ENCODE measurements at regions not wholly inside any gene's neighbourhood (a gene's known extent, or its start where the extent isn't known, plus 50 kb on each side); places are given as distances from the start of the nearest gene placed in this dataset.

DNA sequence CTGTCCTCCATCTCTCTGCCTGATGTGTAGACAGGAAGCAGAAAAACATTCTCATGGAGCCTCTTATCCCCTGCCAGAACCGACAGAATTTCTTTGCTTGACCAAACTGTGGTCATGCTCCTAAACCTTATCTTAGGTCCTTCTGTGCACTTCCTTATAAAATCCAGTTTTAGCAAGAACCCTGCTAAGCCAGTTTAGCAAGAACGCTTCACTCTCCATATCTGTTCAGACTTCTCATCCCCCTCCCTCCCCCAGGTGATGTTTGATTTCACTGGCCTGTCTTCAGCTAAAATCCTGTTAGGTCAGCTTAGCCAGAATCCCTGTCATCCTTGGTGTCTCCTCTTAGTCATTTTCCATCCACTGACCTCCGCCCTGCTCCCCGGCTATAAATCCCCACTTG lies 1130.9 kb upstream of the PRKX start:
- DNase-seq: no peak

DNA sequence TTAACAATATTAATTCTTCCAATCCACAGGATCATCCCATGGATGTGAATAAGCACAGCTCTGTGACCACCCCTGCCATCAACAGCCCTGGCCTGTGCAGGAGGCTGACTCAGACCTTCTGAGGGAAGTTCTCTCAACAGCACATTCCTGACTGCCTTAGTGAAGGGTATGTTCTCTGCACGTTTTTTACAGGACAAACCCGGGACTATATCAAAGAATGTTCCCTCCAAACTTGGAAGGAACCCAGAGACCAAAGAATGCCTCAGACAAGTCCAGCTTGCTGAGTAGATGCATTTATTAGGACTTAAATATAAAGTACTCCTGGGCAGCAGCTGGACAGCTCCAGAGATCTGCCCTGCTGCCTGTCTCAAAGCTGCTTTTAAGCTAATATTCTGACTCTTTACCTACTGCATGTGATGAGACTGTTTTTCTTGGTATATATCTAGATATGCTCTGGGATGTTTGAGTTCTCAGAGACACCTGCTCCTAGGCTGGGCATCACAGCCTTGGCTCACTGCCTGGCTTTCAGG lies 1127.8 kb upstream of the PRKX start:
- no peak for DNase-seq

DNA sequence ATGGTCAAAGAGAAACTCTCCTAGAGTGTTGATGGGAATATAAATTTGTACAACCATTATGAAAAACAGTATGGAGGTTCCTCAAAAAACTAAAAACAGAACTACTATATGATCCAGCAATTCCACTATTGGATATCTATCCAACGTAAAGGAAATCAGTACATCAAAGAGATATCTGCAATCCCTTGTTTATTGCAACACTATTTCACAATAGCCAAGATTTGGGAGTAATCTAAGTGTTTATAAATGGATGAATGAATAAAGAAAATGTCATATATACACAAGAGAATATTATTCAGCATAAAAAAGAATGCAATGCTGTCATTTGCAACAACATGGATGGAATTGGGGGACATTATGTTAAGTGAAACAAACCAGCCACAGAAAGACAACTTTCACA lies 1118.1 kb upstream of the PRKX start:
- DNase-seq: no peak

DNA sequence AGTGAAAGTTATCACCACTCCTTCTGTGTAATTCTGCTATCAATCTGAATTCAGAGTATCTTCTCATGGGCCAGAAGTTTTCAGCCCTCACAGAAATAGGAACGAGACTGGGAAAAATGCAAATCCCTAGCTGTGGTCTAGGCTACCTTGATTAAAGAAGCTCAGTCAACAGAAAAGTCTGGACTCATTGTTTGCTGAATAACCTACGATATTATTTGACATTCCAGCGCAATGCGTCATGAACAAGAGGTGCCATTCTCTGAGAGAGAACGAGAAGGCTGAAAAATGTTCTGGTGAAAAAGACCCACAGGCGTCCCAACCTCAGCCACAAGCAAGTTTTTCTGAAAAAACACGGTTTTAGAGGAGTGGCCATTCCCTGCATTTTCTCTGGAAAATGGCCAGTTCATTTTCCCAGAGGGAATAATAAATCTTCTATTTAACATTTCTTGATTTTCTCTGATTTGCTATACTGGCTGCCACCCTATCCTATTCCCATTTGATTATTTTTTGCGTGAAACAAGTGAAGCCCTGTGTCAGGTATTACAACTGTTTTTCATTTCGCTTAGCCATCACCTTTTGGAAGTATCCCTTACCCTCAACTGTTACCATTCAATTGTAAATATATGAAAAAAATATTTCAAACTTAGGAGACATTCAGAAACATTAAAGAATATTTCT lies 1117.6 kb upstream of the PRKX start:
- DNase-seq: no peak

DNA sequence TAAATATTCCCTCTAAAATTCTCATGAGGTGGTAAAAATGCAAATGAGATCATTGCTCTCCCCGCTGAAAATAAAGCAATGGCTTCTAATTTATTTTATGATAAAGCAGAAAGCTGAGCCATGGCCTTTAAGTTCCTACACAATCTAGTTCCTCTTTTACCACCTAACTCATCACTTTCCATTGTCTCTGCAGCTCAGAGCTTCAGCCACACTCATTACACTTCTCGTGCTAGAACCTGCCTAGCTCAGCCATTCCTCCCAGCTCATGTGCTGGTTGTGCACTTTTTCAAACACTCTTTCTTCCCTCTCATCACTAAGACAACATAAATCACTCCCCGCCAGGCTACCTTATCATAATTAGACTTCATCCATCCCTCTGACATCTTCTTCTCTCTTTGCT lies 1112.1 kb upstream of the PRKX start:
- no peak for DNase-seq

DNA sequence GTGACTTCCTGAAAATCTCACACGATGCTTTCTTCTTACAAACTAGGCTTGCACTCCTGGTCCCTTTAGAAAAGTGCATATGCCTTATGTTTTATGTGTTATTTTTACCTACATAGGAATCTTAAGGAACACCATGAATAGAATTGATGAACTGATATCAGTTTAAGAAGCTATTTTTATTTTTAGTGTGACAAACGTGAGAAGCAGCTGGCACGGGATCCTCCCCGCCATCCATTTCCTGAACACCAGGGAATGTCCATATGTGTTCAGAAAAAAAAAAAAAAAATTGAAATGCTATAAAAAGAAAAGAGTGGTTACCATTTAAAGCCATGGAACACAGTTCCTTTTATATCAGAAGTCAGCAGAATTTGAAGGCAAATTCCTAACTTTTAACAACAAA lies 1096.1 kb upstream of the PRKX start:
- no peak for DNase-seq

DNA sequence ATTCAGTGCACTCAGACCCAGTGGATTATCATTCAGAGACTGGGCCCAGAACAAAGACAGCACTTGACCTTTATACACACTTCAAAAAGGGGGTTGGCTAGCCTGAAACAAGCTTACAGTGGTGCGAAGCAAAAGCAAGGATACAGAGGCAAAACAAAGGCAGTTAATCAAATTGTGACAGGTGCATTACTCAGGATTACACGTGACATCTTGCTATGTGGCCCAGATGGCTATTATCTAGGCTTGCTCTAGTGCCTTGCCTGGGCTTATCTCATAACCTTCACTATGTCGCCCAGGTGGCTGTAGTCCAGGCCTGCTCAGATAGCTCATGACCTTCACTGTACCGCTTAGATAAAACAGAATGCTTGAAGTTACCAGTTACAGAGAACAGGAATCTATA lies 1092.1 kb upstream of the PRKX start:
- no peak for DNase-seq

DNA sequence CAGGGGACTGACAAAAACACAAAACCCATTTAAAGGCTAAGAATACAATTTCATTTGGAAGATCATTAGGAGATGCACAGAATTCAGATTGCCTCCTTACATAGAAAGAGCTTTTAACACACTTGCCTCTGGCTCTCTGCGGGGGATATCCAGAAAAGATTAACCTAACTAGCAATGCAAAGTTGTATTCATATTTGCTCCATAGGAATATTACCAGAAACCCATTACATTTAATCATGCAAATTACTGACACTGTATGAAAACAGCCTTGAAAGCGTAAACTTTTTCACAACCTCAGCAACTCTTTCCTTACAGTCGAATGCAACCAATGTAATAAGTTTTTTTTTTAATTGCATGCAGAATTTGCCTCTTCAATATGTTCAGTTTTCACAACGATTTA lies 1087.3 kb upstream of the PRKX start:
- DNase-seq: no peak

DNA sequence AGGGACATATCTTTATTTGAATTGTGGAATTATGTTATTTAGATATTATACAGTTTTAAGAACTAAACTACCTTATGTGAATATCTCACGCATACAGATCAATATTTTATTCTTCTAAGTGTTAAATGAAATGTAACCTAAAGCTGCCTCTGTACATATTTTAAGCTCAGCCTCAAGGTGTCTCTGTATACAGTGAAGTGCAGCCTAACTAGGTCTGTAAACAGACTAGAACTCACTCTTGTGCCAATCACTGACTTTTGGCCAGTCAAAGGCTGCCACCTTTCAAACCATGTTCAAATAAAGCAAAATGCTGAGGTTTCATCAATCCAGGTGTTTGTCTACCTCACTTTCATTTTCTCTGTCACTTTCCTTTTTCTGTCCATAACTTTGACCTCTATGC lies 1074.5 kb upstream of the PRKX start:
- DNase-seq: no peak

DNA sequence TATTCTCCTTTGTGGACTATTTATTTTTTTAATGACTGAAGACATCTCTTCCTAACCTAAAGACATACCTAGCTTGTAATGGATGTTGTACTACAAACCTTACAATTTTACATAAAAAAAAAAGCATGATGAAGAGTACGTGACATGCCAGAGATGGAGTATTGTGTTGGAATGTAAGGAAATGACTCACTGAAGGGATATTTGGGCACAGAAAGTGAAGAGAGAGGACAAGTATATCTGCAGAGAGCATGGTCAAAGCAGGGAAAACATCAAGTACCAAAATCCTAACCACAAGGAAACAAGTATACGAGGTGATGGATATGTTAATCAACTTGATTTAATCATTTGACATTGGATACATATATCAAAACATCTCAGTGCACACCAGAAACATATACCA lies 1051.4 kb upstream of the PRKX start:
- peak; percentile 72 for DNase-seq

DNA sequence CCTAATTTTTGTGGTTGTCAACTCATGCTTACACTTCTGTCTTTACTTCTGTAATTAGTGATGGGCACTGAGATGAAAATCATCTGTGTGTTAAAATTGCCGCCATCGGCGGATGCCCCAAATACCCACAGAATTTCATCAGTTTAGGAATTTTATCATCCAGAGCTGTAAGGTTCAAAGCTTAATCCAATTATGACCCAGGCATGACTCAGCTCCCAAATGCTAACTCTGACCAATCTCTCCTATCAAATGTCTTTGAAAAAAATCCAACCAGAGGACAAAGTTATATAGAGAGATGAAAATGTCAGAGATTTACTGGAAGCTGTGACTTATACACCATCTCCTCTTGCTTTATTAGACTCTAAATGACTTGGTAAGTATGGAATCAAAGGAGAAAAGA lies 1048.7 kb upstream of the PRKX start:
- peak; percentile 21 for DNase-seq

DNA sequence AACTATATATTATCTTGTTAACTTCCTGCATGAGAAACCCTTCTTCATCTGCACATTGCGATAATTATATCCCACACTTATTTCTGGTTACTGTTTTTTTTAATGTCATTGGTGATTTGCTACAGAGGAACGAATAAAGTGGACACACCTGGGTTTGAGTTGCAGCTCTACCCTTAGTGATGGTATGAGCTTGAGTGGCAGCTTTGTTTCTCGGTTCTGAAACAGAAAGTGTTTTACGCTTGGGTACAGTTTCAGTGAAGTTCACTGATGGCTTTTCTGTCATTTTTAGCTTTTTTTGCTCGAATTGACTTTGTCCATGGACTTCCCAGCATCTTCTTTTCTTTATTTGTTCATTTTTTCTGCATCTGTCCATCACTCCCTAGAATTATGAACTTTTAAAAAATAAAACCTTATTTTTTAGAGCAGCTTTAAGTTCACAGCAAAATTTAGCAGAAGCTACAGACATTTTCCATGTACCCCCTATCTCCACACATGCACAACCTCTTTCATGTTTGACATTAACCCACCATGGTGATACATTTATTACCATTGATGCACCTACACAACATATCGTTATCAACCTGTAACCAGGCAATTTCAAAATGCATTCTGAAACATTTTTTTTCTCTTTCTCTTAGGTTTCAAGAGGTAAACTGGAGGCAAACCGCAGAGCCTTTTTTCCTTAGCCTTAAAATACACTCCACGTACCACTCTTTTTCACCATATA lies 1041.6 kb upstream of the PRKX start:
- no peak for DNase-seq

DNA sequence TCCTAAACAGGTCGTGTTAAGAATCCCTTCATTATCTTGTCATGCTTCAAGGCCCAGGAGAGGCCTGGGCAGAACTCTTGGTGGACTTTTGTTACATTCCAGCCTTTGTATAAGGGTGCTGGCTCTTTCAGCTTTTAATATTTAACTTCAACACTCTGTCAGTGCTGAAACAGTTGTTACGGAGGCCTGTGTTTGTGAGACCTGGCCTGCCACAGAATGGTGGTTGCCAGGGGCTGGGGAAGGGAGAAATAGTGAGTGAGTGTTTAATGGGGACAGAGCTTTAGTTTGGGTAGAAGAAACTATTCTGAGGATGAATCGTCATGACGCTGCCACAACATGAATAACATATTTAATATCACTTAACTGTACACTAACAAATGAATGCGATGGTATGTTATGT lies 1027.6 kb upstream of the PRKX start:
- no peak for DNase-seq

DNA sequence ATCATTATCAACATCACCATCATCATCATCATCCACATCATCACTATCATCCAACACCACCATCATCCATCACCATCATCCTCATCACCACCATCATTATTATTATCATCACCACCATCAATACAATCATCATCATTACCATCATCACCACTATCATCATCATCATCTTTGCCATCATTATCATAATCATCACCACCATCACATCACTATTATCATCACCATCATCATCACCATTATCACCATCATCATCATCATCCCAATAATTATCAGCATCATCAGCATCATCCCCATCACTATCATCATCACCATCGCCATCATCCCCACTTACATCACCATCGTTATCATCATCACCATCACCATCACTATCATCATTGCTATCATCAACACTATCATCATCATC lies 1021.9 kb upstream of the PRKX start:
- no peak for DNase-seq

DNA sequence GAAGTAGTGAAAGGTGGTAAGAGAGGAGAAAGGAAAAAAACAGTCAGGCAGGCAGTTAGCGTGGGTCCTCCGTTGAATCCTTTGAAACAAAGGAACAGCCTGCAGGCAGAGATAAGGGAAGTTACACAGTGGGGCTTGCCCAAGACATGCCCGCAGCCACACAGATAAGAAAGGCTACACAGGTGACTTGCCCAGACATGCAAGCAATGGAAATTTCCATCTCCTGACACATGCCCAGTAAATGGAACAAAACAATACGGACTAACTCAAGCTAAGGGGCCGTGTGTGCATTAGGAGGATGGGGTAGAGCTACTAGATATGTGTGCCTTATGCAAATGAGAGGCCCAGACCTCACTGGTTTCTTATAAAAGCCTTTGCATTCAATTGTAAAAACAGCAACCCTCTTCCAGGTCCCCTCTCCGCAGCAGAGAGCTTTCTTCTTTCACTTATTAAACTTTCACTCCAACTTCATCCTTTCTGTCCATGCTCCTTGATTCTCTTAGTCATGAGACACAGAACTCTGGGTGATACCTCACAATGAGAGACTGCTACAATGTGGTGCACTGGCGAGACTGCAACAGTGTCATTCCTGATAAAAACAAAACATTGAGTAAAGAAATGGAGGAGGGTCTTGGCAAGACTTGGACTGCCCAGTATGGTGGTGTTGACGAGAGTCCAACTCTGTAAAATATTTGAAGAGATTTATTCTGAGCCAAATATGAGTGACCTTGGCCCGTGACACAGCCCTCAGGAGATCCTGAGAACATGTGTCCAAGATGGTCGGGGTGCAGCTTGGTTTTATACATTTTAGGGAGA lies 997.4 kb upstream of the PRKX start:
- no peak for DNase-seq

DNA sequence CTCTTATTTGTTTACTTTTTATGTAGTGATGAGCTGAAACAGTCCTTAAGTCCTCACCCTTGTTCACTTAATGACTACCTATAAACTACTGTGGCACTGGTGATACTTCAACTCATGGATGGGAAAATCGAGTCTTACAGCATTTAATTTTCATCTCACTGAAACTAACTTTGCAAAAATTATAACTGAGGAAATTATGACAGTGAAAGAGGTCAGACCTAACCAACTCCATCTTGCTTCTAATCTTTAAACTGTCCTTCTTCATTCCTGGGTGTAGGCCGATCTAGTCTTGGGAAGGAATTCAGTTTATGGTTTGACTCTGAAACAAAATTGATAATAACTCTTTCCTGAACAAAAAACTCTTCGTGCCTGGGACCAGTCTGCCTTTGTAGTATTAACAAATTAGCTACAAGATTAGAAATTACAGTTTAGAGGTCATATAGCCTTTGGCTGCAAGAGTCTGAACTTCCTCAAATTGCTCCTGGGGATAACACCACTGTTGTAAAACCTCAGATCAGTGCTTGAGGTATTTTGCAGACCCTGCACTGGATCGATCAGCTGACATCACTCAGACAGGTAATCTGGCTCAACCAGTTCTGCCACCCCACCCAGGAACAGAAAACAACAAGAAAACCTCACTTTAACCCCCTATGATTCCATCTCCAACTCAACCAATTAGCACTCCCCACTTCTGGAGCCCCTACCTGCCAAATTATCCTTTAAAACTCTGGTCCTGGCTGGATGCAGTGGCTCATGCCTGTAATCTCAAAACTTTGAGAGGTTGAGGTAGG lies 995.7 kb upstream of the PRKX start:
- no peak for DNase-seq

DNA sequence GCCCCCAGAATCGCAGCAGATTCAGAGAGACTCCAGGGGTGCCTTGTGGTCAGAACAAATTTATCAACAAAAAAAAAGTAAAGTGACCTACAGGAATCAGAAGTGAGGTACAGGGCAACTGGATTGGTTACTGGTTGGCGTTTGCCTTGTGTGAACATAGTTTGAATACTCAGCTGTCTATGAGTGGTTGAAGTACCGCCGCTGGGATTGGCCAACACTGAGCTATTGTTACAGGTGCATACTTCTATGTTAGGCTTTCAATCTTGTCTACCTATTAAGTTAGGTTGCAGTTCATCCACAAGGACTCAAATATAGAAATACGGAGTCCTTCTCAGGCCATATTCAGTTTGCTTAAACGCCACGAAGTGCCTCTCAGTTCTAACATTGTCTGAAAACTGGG lies 993.5 kb upstream of the PRKX start:
- DNase-seq: no peak

DNA sequence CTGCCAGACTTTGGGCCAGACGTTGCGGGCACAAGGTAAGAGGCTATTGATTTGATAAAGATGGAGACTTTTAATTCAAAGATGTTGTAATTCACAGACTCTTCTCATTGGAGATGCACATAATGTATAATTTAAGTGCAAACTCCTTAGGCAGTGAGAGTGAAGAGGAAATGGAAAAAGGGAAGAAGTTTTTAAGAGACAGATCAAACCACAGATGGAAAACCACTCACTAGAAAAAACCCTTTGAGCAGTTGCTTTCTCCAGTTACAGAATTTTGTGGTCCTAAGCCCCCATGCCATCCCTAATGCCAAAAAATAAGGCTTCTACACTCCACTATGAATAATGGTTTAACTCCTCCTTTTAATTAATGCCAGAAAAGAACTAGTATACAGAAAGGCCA lies 977.1 kb upstream of the PRKX start:
- DNase-seq: no peak

DNA sequence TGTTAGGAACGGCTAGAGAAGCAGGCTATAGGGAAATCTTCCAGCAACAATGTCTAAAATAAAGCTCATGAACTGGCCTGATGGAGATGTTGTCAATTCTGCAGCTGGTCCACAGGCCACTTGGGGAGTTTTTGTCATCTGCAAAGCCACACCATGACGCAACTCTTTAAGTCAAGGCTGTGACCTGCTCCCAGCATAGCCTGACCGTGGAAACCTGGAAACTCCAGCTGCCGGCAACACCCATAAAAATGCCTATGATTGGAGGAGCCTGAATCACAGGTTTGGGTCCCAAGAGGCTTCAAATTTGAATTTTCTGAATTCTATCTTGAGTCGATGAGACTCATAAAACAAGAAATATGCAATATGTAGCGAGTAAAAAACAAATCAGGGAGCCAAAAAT lies 969.2 kb upstream of the PRKX start:
- DNase-seq: no peak

DNA sequence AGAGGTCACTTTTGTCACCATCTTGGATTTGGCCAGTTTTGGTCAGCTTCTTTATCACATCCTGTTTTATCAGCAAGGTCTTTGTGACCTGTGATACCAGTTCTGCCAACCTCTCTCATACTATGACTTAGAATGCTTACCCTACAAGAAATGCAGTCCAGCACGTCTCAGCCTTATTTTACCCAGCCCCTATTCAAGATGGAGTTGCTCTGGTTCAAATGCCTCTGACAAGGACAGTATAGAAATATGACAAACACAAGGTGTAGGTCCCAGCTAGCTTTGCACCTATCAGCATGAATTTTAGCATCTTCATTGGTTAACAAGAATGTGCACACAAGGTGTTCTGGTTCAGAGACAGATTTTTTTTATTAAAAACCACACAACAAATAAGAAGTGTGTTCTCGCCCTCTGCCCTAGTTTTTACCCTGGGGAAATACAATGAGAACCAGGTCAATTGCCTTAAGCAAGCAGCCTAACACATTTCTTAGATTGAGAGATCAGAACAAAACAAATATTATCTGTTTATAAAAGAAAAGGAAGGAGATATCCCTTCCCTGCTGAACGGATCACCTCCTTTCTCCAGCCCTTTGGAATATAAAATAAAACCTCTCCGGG lies 962.3 kb upstream of the PRKX start:
- DNase-seq: no peak

DNA sequence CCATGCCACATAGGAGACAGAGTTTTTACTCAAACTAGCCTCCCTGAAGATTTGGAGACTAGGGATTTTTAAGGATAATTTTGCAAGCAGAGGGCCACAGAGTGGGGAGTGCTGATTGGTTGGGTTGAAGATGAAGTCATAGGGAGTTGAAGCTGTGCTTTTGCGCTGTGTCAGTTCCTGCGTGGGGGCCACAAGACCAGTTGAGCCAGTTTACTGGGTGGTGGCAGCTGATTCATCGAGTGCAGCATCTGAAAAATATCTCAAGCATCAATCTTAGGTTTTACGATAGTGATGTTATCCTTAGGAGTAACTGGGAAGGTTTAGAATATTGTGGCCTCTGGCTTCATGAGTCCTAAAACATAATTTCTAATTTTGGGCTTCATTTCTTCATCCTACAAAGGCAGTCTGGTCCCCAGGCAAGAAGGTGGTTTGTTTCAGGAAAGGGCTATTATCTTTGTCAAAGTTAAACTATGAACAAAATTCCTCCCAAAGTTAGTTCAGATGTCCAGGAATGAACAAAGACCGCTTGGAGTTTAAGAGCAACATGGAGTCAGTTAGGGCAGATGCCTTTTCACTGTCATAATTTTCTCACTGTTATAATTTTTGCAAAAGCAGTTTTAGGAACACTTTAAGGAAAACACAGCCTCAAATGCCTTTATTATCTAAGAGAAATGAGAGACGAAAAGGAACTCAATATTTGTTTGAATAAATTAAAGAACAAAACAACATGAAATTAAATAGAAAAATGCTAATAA lies 960.8 kb upstream of the PRKX start:
- no peak for DNase-seq

DNA sequence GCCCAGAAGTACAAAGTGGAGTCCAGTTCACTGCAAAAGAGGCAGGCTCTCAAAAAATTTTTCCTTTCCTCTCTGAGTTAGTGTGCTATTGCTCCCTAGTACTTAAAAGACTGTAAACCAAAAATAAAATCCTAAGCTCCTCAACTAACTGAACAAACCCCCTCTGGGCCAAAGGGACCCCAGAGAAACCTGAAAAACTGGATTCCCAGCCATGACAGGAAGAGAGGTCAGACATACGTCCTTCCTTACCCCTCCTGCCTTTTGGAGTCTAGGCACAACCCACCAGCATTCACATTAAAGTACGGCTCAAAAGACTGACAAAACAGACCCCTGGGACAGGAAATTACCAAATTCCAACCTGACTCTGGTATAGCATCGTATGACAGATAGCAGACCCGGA lies 957.9 kb upstream of the PRKX start:
- DNase-seq: no peak
